ENCODE measurements at regions not wholly inside any gene's neighbourhood (a gene's known extent, or its start where the extent isn't known, plus 50 kb on each side); places are given as distances from the start of the nearest gene placed in this dataset.

GRCh38 chrX:13220916-13221315 lies 98.9 kb downstream of the ATXN3L start:
- no peak for TF ChIP-seq POLR2AphosphoS5 (IDR thresholded peaks at IDR 0.05)
- TF ChIP-seq CTCF (IDR thresholded peaks at IDR 0.05): no peak
